Kidney (tissue), 13 donors: ENCODE measurements at regions not wholly inside any gene's neighbourhood (a gene's known extent, or its start where the extent isn't known, plus 50 kb on each side); places are given as distances from the start of the nearest gene placed in this dataset.
"Not testable (repeated sequence)": the region's sequence is repeated elsewhere in the genome, so short reads cannot be mapped to it uniquely, and the experiment has no call there.

Experiments used
- DNase-seq, 5 donors: peaks; one replicate each; pipeline ENCODE4 v3.0.0-alpha.2; 2013 to 2020
- FAIRE-seq: peaks from 2 replicates; lab custom pipeline; 2012; peaks lifted over from hg19 to GRCh38; lab: Jason Lieb, UNC
- H3K27ac ChIP-seq, 2 donors: one replicate each; pipeline ENCODE4 v1.7.0; 2013; ENCODE audit warnings: low read depth in 2 of 2, low read length in 2 of 2, inconsistent platforms in 1 of 2
- H3K27me3 ChIP-seq: one replicate; pipeline ENCODE4 v1.7.1; 2013; ENCODE audit warnings: low read length, inconsistent platforms; ENCODE audit not compliant: control insufficient read depth, insufficient read depth
- H3K36me3 ChIP-seq, 3 donors: one replicate each; pipeline versions ENCODE4 v1.7.0 to v1.7.1; 2013; ENCODE audit warnings: low read length in 3 of 3, control low read depth in 1 of 3, inconsistent platforms in 1 of 3; ENCODE audit not compliant: insufficient read depth in 3 of 3, control insufficient read depth in 2 of 3
- H3K4me1 ChIP-seq, 3 donors: one replicate each; pipeline versions ENCODE4 v1.7.0 to v1.7.1; 2013; ENCODE audit warnings: low read length in 3 of 3, inconsistent platforms in 1 of 3, low read depth in 1 of 3; ENCODE audit not compliant: control insufficient read depth in 2 of 3, insufficient read depth in 2 of 3
- H3K4me3 ChIP-seq, 3 donors: one replicate each; pipeline versions ENCODE4 v1.7.0 to v1.8.1; 2013; ENCODE audit warnings: low read length in 3 of 3, control low read depth in 1 of 3, inconsistent platforms in 1 of 3
- H3K9ac ChIP-seq, 3 donors: one replicate each; pipeline versions ENCODE4 v1.7.0 to v1.7.1; 2013; ENCODE audit warnings: low read length in 3 of 3, control low read depth in 1 of 3, inconsistent platforms in 1 of 3
- H3K9me3 ChIP-seq, 3 donors: one replicate each; pipeline versions ENCODE4 v1.7.0 to v1.7.1; 2013; ENCODE audit warnings: low read length in 3 of 3, control low read depth in 1 of 3, inconsistent platforms in 1 of 3; ENCODE audit not compliant: control insufficient read depth in 2 of 3, insufficient read depth in 1 of 3
- CTCF ChIP-seq: IDR thresholded peaks from 3 replicates; pipeline ENCODE4 v1.5.1; 2012; ENCODE audit warnings: mild to moderate bottlenecking, moderate library complexity, borderline replicate concordance; ENCODE audit not compliant: insufficient read depth; ENCODE audit errors: extremely low read depth
- intact Hi-C: fragments of 100-400 bp; cut with DNase I; formaldehyde crosslinking; loops from one replicate; pipeline ENCODE4 v1.11.1; 2022
- donor health status: control.
- donor health status: control.
- donor health status: control.
- donor health status: control.
- donor health status: control.
- donor health status: DM: yes; HTN: yes; CAD: no.
- donor health status: Normal renal cell carcinoma (clear cell type).

- H3K36me3 ChIP-seq, H3K27me3 ChIP-seq, H3K27ac ChIP-seq, H3K4me3 ChIP-seq, intact Hi-C loops, H3K4me1 ChIP-seq, FAIRE-seq, H3K9me3 ChIP-seq, H3K9ac ChIP-seq: not testable (repeated sequence)
- peak in 1 of 5 donors; percentile 58 for DNase-seq
These were observed 79.4 kb upstream of the RPS6KA6 start for GRCh38 chrX:84267432-84267831.

GRCh38 chrX:84259868-84260267 lies 71.9 kb upstream of the RPS6KA6 start:
- no peak for TF ChIP-seq CTCF
- no peaks in the 10 kb centered on the region for H3K27me3 ChIP-seq
- DNase-seq (no peak), FAIRE-seq (peak; percentile 33)
- no peak overlapping the region for H3K27ac ChIP-seq
- no peak overlapping the region for H3K4me3 ChIP-seq
- H3K9me3 ChIP-seq, result no peaks in the 10 kb centered on the region
- H3K4me1 ChIP-seq, result no peaks in the 10 kb centered on the region
- H3K9ac ChIP-seq, result no peak overlapping the region
- no peaks in the 10 kb centered on the region for H3K36me3 ChIP-seq
- intact Hi-C loops, result no loop called here

- no peak for TF ChIP-seq CTCF
- no peak for FAIRE-seq
These were observed 70.7 kb upstream of the RPS6KA6 start for GRCh38 chrX:84258708-84259107.

GRCh38 chrX:84248226-84248625 lies 60.2 kb upstream of the RPS6KA6 start:
- H3K27ac ChIP-seq, result no peak overlapping the region
- H3K27me3 ChIP-seq, result no peaks in the 10 kb centered on the region
- no peak for DNase-seq
- TF ChIP-seq CTCF, result no peak
- intact Hi-C loops, result no loop called here
- H3K9ac ChIP-seq, result no peak overlapping the region
- no peaks in the 10 kb centered on the region for H3K4me1 ChIP-seq
- H3K4me3 ChIP-seq, result no peak overlapping the region
- no peak for FAIRE-seq
- no peaks in the 10 kb centered on the region for H3K9me3 ChIP-seq
- H3K36me3 ChIP-seq, result no peaks in the 10 kb centered on the region

More at GRCh38 chrX:84258708-84259107, 70.7 kb upstream of the RPS6KA6 start:
- DNase-seq, result no peak
- Histone ChIP-seq H3K4me1 (no peaks in the 10 kb centered on the region), H3K27me3 (no peaks in the 10 kb centered on the region), H3K9me3 (no peaks in the 10 kb centered on the region), H3K36me3 (no peaks in the 10 kb centered on the region), H3K27ac (no peak overlapping the region), H3K9ac (no peak overlapping the region), H3K4me3 (no peak overlapping the region)
- intact Hi-C loops, result no loop called here
